Heart right ventricle (tissue), 16 donors: ENCODE measurements at regions not wholly inside any gene's neighbourhood (a gene's known extent, or its start where the extent isn't known, plus 50 kb on each side); places are given as distances from the start of the nearest gene placed in this dataset.

Experiments used
- ATAC-seq, 8 donors: fragments of 200-7000 bp; cut with Tn5 transposase; one replicate each; pipeline ENCODE4 v1.9.1; 2020; ENCODE audit warnings: mild to moderate bottlenecking in 8 of 8, moderate library complexity in 8 of 8, moderate number of reproducible peaks in 1 of 8
- DNase-seq, 2 donors: peaks; one replicate each; pipeline ENCODE4 v3.0.0-alpha.2; 2020
- H3K27ac ChIP-seq, 10 donors: fragments of 200-600 bp; sonication (generic) in 2 of 10; one replicate each; pipeline versions ENCODE4 v1.5.0 to v1.8.0; 2020 to 2022; ENCODE audit warnings: mild to moderate bottlenecking in 3 of 10
- H3K27me3 ChIP-seq, 7 donors: fragments of 200-600 bp; one replicate each; pipeline ENCODE4 v1.8.0; 2021 to 2022; ENCODE audit warnings: mild to moderate bottlenecking in 2 of 7
- H3K36me3 ChIP-seq, 9 donors: fragments of 200-600 bp; sonication (generic) in 1 of 9; one replicate each; pipeline versions ENCODE4 v1.5.0 to v1.8.0; 2020 to 2022; ENCODE audit warnings: mild to moderate bottlenecking in 2 of 9
- H3K4me1 ChIP-seq, 9 donors: fragments of 200-600 bp; sonication (generic) in 1 of 9; one replicate each; pipeline versions ENCODE4 v1.5.0 to v1.8.0; 2020 to 2022; ENCODE audit warnings: mild to moderate bottlenecking in 4 of 9
- H3K4me3 ChIP-seq, 10 donors: fragments of 200-600 bp; sonication (generic) in 2 of 10; one replicate each; pipeline versions ENCODE4 v1.5.0 to v1.8.0; 2020 to 2022; ENCODE audit warnings: mild to moderate bottlenecking in 7 of 10, moderate library complexity in 2 of 10
- H3K9me3 ChIP-seq, 11 donors: fragments of 200-600 bp in 10 of 11; sonication (generic) in 2 of 11; one replicate each; pipeline versions ENCODE4 v1.5.0 to v1.8.0; 2013 to 2022; ENCODE audit warnings: mild to moderate bottlenecking in 2 of 11, control low read depth in 1 of 11, moderate library complexity in 1 of 11
- CTCF ChIP-seq, 9 donors: fragments of 200-600 bp; sonication (generic) in 2 of 9; IDR thresholded peaks; one replicate each; pipeline versions ENCODE4 v1.5.0 to v1.8.0; 2021 to 2022; ENCODE audit warnings: antibody characterized with exemption in 9 of 9, mild to moderate bottlenecking in 5 of 9, moderate library complexity in 1 of 9
- WGBS, 2 donors: extraction: QIAGEN DNeasy Blood & Tissue Kit; methylation state at CpG; one replicate each; pipeline ENCODE4 v1.1.7; 2013; ENCODE audit warnings: inconsistent platforms in 1 of 2; 5-methylcytosine and 5-hydroxymethylcytosine counted together
- intact Hi-C, 10 donors: fragments of 100-400 bp; cut with DNase I; formaldehyde crosslinking; loops; one replicate each; pipeline versions ENCODE4 v1.11.1 to v1.14.2; 2022
- donor health status: Arrhythmogenic right ventricular cardiomyopathy.
- donor health status: ischemic (EF 13 %, LVEDD 7.1; RV severe dilation, severe dysfunction).
- donor health status: healthy with polysubstance abuse.
- donor health status: DM: no; HTN: yes; CAD: no.
- donor health status: DM: no; HTN: no; CAD: no.
- donor health status: ischemic (EF 25% LVEDD 6.9; RV normal size, moderate dysfunction).
- donor health status: ischemic (EF 25% LVEDD 5.7; RV mildly dilated, moderate dysfunction).
- donor health status: healthy.
- donor health status: DM: yes; HTN: yes; CAD: no.
- donor health status: Ischemic cardiomyopathy.
- donor health status: ischemic (EF 35%, LVEDD 5.7; RV mildly dilated, moderate dysfunction).
- donor health status: nonischemic (EF 11% LVEDD 7.7; RV severe dilation, severe dysfunction).
- donor health status: DM: yes; HTN: yes; CAD: no.
- donor health status: PGD.
- donor health status: ischemic (EF 29% LVEDD 5.4; RV normal size, mild dysfunction).
- donor health status: nonischemic (EF 23%, LVEDD 6.1; RV moderate dilation, normal function).

GRCh38 chr5:156153602-156154001, 173.4 kb upstream of the SGCD start:
- WGBS, 2 donors, result 53 to 62% methylated on average over 3 of the region's 3 CpGs
- intact Hi-C loops, result no loop called here
- Histone ChIP-seq H3K36me3 (no peaks in the 10 kb centered on the region), H3K4me3 (no peak overlapping the region), H3K9me3 (no peaks in the 10 kb centered on the region), H3K4me1 (no peaks in the 10 kb centered on the region), H3K27me3 (no peaks in the 10 kb centered on the region), H3K27ac (no peak overlapping the region)
- TF ChIP-seq CTCF (IDR thresholded peaks at IDR 0.05), result no peak
- ATAC-seq, result no peak
- no peak for DNase-seq

- no peak for TF ChIP-seq CTCF (IDR thresholded peaks at IDR 0.05)
- no peak overlapping the region for H3K27ac ChIP-seq
- H3K4me3 ChIP-seq, result no peak overlapping the region
- no peak for ATAC-seq
- no peak for DNase-seq
- no peaks in the 10 kb centered on the region for H3K9me3 ChIP-seq
- H3K27me3 ChIP-seq, result no peaks in the 10 kb centered on the region
- no peaks in the 10 kb centered on the region for H3K36me3 ChIP-seq
- intact Hi-C loops, result no loop called here
- no peaks in the 10 kb centered on the region for H3K4me1 ChIP-seq
- WGBS, 2 donors, result 82 to 94% methylated on average over 1 of the region's 1 CpG
These were observed 172.2 kb upstream of the SGCD start for GRCh38 chr5:156154757-156155156.

- H3K36me3 ChIP-seq, result no peaks in the 10 kb centered on the region
- 63 to 65% methylated on average over 4 of the region's 4 CpGs for WGBS, 2 donors
- DNase-seq, result no peak
- intact Hi-C loops, result no loop called here
- no peaks in the 10 kb centered on the region for H3K9me3 ChIP-seq
- ATAC-seq, result no peak
- H3K27me3 ChIP-seq, result no peaks in the 10 kb centered on the region
- no peak for TF ChIP-seq CTCF (IDR thresholded peaks at IDR 0.05)
- H3K27ac ChIP-seq, result no peak overlapping the region
- no peak overlapping the region for H3K4me3 ChIP-seq
- no peaks in the 10 kb centered on the region for H3K4me1 ChIP-seq
These were observed 171.4 kb upstream of the SGCD start for GRCh38 chr5:156155598-156155997.

DNA sequence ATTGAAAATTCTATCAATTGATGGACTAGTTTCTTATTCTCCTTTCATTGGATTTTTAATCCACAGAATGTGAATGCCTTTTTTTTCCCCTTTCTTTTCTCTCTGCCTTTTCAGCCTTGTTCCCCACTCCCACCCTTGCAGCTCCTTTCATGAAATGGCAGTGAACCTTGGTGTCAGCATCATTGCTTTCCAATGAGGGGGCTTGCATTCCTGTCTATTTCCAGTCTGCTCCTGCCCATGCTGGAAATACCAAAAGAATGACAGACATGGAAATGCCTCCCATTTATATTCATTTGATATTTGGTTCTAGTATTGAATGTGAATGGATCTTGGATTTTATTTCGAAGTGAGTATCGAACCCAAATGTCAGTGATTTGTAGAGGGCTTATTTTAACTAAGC, 162.7 kb upstream of the SGCD start:
- Histone ChIP-seq H3K27me3 (no peaks in the 10 kb centered on the region), H3K36me3 (no peaks in the 10 kb centered on the region), H3K4me3 (no peak overlapping the region), H3K4me1 (no peaks in the 10 kb centered on the region), H3K9me3 (no peaks in the 10 kb centered on the region), H3K27ac (no peak overlapping the region)
- intact Hi-C loops, result no loop called here
- DNase-seq, result no peak
- no peak for TF ChIP-seq CTCF (IDR thresholded peaks at IDR 0.05)
- 74 to 85% methylated on average over 2 of the region's 2 CpGs for WGBS, 2 donors
- no peak for ATAC-seq

DNA sequence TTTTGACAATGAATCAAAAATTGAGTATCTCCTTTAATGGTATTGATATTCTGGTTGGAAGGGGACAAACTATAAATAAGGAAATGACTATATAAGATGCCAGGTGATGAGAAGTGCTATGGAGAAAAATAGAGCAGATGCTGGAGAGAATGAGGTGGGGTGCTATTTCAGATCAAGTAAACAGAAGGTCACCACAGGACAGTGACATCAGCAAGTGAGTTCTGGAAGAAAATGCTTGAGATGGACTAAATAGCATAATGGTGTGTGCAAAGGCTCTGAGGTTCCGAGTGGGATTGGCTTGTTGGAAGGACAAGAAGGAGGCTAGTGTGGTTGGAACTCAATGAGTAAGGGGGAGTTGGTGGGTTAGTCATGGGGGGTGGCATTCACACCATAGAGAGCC, 157.5 kb upstream of the SGCD start:
- Histone ChIP-seq H3K9me3 (no peaks in the 10 kb centered on the region), H3K4me3 (no peak overlapping the region), H3K4me1 (peaks cover 0 to 10% (median 0%) of the 10 kb centered on the region in 9 donors), H3K36me3 (no peaks in the 10 kb centered on the region), H3K27ac (no peak overlapping the region), H3K27me3 (no peaks in the 10 kb centered on the region)
- ATAC-seq, result peak in 1 of 8 donors; percentile 24
- intact Hi-C loops, result no loop called here
- no peak for TF ChIP-seq CTCF (IDR thresholded peaks at IDR 0.05)
- 90 to 100% methylated on average over 1 of the region's 1 CpG for WGBS, 2 donors
- no peak for DNase-seq
